ENCODE measurements at regions not wholly inside any gene's neighbourhood (a gene's known extent, or its start where the extent isn't known, plus 50 kb on each side); places are given as distances from the start of the nearest gene placed in this dataset.

- no peak for TF ChIP-seq CTCF (IDR thresholded peaks at IDR 0.05)
- TF ChIP-seq EP300 (IDR thresholded peaks at IDR 0.05): no peak
- TF ChIP-seq POLR2A (IDR thresholded peaks at IDR 0.05): no peak
- TF ChIP-seq POLR2AphosphoS5 (IDR thresholded peaks at IDR 0.05): no peak
Observed at GRCh38 chr4:105093975-105094374, 52.7 kb upstream of the TET2 start.
